ENCODE measurements at regions not wholly inside any gene's neighbourhood (a gene's known extent, or its start where the extent isn't known, plus 50 kb on each side); places are given as distances from the start of the nearest gene placed in this dataset.

GRCh38 chr1:82782599-82782998, 981.9 kb downstream of the ADGRL2 start (continued):
- TF ChIP-seq MTA3 (IDR thresholded peaks at IDR 0.05; ENCODE audit: borderline replicate concordance, low read length), result no peak
- no peak for TF ChIP-seq ZNF622 (IDR thresholded peaks at IDR 0.05)
- TF ChIP-seq MEF2B (IDR thresholded peaks at IDR 0.05; ENCODE audit: partially characterized antibody, poor library complexity, severe bottlenecking), result no peak
- no peak for TF ChIP-seq SIN3A (IDR thresholded peaks at IDR 0.05; ENCODE audit: low read depth, low read length)
- no peak for TF ChIP-seq ZSCAN29 (IDR thresholded peaks at IDR 0.05)
- TF ChIP-seq LARP7 (IDR thresholded peaks at IDR 0.05), result no peak
- no peak for TF ChIP-seq RELA (IDR thresholded peaks at IDR 0.05; ENCODE audit: borderline replicate concordance, partially characterized antibody)
- TF ChIP-seq CBX3 (IDR thresholded peaks at IDR 0.05; ENCODE audit: borderline replicate concordance, low read depth), result no peak
- no peak for TF ChIP-seq SUZ12 (IDR thresholded peaks at IDR 0.05; ENCODE audit: unreplicated experiment)
- TF ChIP-seq ATF3 (IDR thresholded peaks at IDR 0.05; ENCODE audit: borderline replicate concordance, extremely low read depth, low read depth, low read length), result no peak

DNA sequence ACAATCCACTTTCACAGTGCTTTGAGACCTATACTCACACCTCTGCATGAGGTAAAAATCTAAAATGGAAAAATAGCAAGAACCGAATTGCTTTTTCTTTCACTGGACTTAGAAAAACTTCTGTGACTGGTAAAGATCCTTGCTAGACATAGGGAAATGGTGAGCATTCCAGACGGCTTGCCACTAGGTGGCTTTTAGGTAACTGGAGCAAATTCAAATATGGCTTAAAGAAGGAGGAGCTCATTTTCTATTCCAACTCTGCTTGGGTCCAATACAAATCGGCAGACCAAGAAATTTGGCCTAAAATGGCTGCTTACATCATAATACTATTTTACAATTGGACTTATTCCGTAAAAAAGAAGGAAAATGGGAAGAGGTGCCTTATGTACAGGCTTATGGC, 977.9 kb downstream of the ADGRL2 start:
- Histone ChIP-seq H3K27ac (ENCODE audit: control insufficient read depth, insufficient read depth) (no peak overlapping the region), H3K4me2 (ENCODE audit: control insufficient read depth, insufficient read depth) (no peak overlapping the region), H3K27me3 (replicated peaks in 1 of 2; ENCODE audit: control insufficient read depth in 2 of 2, insufficient read depth in 2 of 2, low read length in 1 of 2) (no peaks in the 10 kb centered on the region), H4K20me1 (ENCODE audit: control insufficient read depth, insufficient read depth) (no peaks in the 10 kb centered on the region), H2AFZ (ENCODE audit: control insufficient read depth, low read depth, low read length) (no peak overlapping the region), H3K79me2 (ENCODE audit: control insufficient read depth, insufficient read depth, low read length) (no peaks in the 10 kb centered on the region), H3K36me3 (ENCODE audit: control insufficient read depth in 2 of 2, insufficient read depth in 2 of 2, low read length in 1 of 2) (no peaks in the 10 kb centered on the region), H3K9ac (ENCODE audit: control insufficient read depth, insufficient read depth, low read length) (no peak overlapping the region), H3K4me3 (no peak overlapping the region), H3K9me3 (replicated peaks; ENCODE audit: control insufficient read depth, insufficient read depth, low read length) (no peaks in the 10 kb centered on the region), H3K4me1 (ENCODE audit: control insufficient read depth, insufficient read depth, low read length) (no peaks in the 10 kb centered on the region)
- DNase-seq (ENCODE audit: low read depth, low spot score), result no peak
- SMC1A ChIA-PET (ENCODE audit: uncharacterized antibody, unreplicated experiment), result interaction anchor here (1.5 kb wide), 1 partner anchor 10 kb away, joined by 3 read pairs; no protein-coding TSS in a partner anchor
- POLR2A ChIA-PET, result no interaction called here
- 0 out of 3 replicates have a peak, but pooled peaks have one; percentile 34 for ATAC-seq
- RAD21 ChIA-PET (ENCODE audit: unreplicated experiment), result no interaction called here
- TF ChIP-seq CTCF (IDR thresholded peaks at IDR 0.05 in 2 of 3, conservative IDR thresholded peaks at IDR 0.05 in 1 of 3; ENCODE audit: control insufficient read depth in 2 of 3, extremely low read depth in 1 of 3, insufficient read depth in 1 of 3, low read depth in 3 of 3, low read length in 3 of 3), result no peak
- no peak for TF ChIP-seq PML (IDR thresholded peaks at IDR 0.05; ENCODE audit: low read length)
- TF ChIP-seq ETV6 (conservative IDR thresholded peaks at IDR 0.05 in 1 of 2, IDR thresholded peaks at IDR 0.05 in 1 of 2; ENCODE audit: borderline replicate concordance in 1 of 2, low read depth in 1 of 2), result no peak
- TF ChIP-seq TAF1 (IDR thresholded peaks at IDR 0.05; ENCODE audit: borderline replicate concordance, low read depth, low read length), result no peak
- TF ChIP-seq HCFC1 (IDR thresholded peaks at IDR 0.05; ENCODE audit: low read length), result no peak
- no peak for TF ChIP-seq SUZ12 (IDR thresholded peaks at IDR 0.05; ENCODE audit: unreplicated experiment)
- no peak for TF ChIP-seq ASH2L (IDR thresholded peaks at IDR 0.05; ENCODE audit: borderline replicate concordance, low read depth)
- in situ Hi-C loops (cut with MboI) (no loop called here), intact Hi-C loops (cut with micrococcal nuclease; ENCODE audit: unreplicated experiment) (loop anchor here (10.0 kb wide), 1 partner anchor 806 kb away; no protein-coding TSS in a partner anchor)
- 31% methylated on average over 4 of the region's 4 CpGs for WGBS (ENCODE audit: insufficient coverage, insufficient replicate concordance, low lambda C conversion rate, missing lambda C conversion rate)
- no TSS peak for BruUV-seq (replicated peaks)
- no peak for FAIRE-seq
- CTCF ChIA-PET, result no interaction called here
